ENCODE measurements at regions not wholly inside any gene's neighbourhood (a gene's known extent, or its start where the extent isn't known, plus 50 kb on each side); places are given as distances from the start of the nearest gene placed in this dataset.

GRCh38 chr4:42342459-42342858, 54.8 kb upstream of the SHISA3 start:
- no peak overlapping the region for H3K4me3 ChIP-seq (ENCODE audit: low read depth, low read length)
- no peak for TF ChIP-seq CTCF (IDR thresholded peaks at IDR 0.05; ENCODE audit: low read depth, low read length)
- DNase-seq (ENCODE audit: low read depth), result no peak

- no peak overlapping the region for H3K4me3 ChIP-seq (ENCODE audit: low read depth, low read length)
- TF ChIP-seq MYC (IDR thresholded peaks at IDR 0.05; ENCODE audit: low read depth, low read length), result no peak
- TF ChIP-seq POLR2A (IDR thresholded peaks at IDR 0.05; ENCODE audit: extremely low read depth, insufficient read length), result no peak
- no peak for TF ChIP-seq CTCF (IDR thresholded peaks at IDR 0.05; ENCODE audit: low read depth, low read length)
- no peak for TF ChIP-seq MAX (IDR thresholded peaks at IDR 0.05; ENCODE audit: low read depth, low read length)
- DNase-seq (ENCODE audit: low read depth), result no peak
Observed at GRCh38 chr4:42344309-42344708, 53.0 kb upstream of the SHISA3 start.

- H3K4me3 ChIP-seq (ENCODE audit: low read depth, low read length), result no peak overlapping the region
- TF ChIP-seq CTCF (IDR thresholded peaks at IDR 0.05; ENCODE audit: low read depth, low read length) (no peak), POLR2A (IDR thresholded peaks at IDR 0.05; ENCODE audit: extremely low read depth, insufficient read length) (no peak), MYC (IDR thresholded peaks at IDR 0.05; ENCODE audit: low read depth, low read length) (no peak), MAX (IDR thresholded peaks at IDR 0.05; ENCODE audit: low read depth, low read length) (no peak)
- no peak for DNase-seq (ENCODE audit: low read depth)
Observed at GRCh38 chr4:42344749-42345148, 52.5 kb upstream of the SHISA3 start.

GRCh38 chr4:42345962-42346544, 51.2 kb upstream of the SHISA3 start:
- TF ChIP-seq CTCF (IDR thresholded peaks at IDR 0.05; ENCODE audit: low read depth, low read length) (no peak), POLR2A (IDR thresholded peaks at IDR 0.05; ENCODE audit: extremely low read depth, insufficient read length) (no peak), MYC (IDR thresholded peaks at IDR 0.05; ENCODE audit: low read depth, low read length) (no peak), MAX (IDR thresholded peaks at IDR 0.05; ENCODE audit: low read depth, low read length) (no peak)
- DNase-seq (ENCODE audit: low read depth), result no peak

GRCh38 chr4:42347076-42347475, 50.2 kb upstream of the SHISA3 start:
- TF ChIP-seq CTCF (IDR thresholded peaks at IDR 0.05; ENCODE audit: low read depth, low read length) (no peak), MYC (IDR thresholded peaks at IDR 0.05; ENCODE audit: low read depth, low read length) (no peak), POLR2A (IDR thresholded peaks at IDR 0.05; ENCODE audit: extremely low read depth, insufficient read length) (no peak), MAX (IDR thresholded peaks at IDR 0.05; ENCODE audit: low read depth, low read length) (no peak)
- DNase-seq (ENCODE audit: low read depth), result no peak
- no peak overlapping the region for H3K4me3 ChIP-seq (ENCODE audit: low read depth, low read length)

More at GRCh38 chr4:42345962-42346544, 51.2 kb upstream of the SHISA3 start:
- no peak overlapping the region for H3K4me3 ChIP-seq (ENCODE audit: low read depth, low read length)
